Left ventricle myocardium inferior (tissue), 1 donor: ENCODE measurements at regions not wholly inside any gene's neighbourhood (a gene's known extent, or its start where the extent isn't known, plus 50 kb on each side); places are given as distances from the start of the nearest gene placed in this dataset.
A peak's percentile ranks its signal among the peaks of the same experiment; 100 is the strongest.

ENCODE experiments used
- DNase-seq: peaks from one replicate; pipeline ENCODE4 v3.0.0-alpha.2; 2020
- H3K27ac ChIP-seq: fragments of 200-600 bp; replicated peaks from 2 replicates; pipeline ENCODE4 v1.8.0; 2021
- H3K27me3 ChIP-seq: fragments of 200-600 bp; 2 replicates; pipeline ENCODE4 v1.8.0; 2021; ENCODE audit warnings: low read depth
- H3K36me3 ChIP-seq: fragments of 200-600 bp; 2 replicates; pipeline ENCODE4 v1.8.0; 2021
- H3K4me1 ChIP-seq: fragments of 200-600 bp; 2 replicates; pipeline ENCODE4 v1.8.0; 2021
- H3K4me3 ChIP-seq: fragments of 200-600 bp; 2 replicates; pipeline ENCODE4 v1.8.0; 2021; ENCODE audit warnings: mild to moderate bottlenecking, moderate library complexity
- H3K9me3 ChIP-seq: fragments of 200-600 bp; replicated peaks from 2 replicates; pipeline ENCODE4 v1.8.0; 2021
- intact Hi-C: fragments of 100-400 bp; cut with micrococcal nuclease; formaldehyde crosslinking; loops from one replicate; pipeline ENCODE4 v1.11.0; 2022
- TF ChIP-seq, protein P1 (sequence below): fragments of 200-600 bp; IDR thresholded peaks from 2 replicates; pipeline ENCODE4 v1.8.0; 2021; ENCODE audit warnings: antibody characterized with exemption, mild to moderate bottlenecking, borderline replicate concordance
- donor health status: DM: no; HTN: yes; CAD: no; lungs with severe emphysema.

DNA sequence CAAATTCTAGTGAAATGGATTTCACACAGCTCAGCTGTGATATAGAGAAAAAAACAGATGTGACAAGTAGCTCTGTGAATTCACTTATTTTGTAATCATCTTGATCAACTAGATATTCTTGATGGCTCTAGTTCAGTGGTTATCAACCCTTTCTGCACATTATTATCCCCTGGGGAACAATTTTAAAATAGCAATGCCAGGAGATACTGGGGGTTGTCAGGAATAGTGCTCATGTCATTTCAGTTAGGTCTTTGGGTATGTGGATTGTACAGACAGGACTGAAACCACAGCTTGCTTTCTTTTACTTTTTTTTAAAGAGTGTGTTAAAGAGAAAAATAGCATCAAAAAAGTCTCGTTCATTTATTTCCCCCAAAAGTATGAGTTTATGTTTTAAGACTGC, 269.0 kb upstream of the PDGFD start:
- DNase-seq, result no peak
- Histone ChIP-seq H3K4me1 (no peaks in the 10 kb centered on the region), H3K36me3 (no peaks in the 10 kb centered on the region), H3K4me3 (no peak overlapping the region), H3K9me3 (peaks cover under 1% of the 10 kb centered on the region), H3K27ac (no peak overlapping the region), H3K27me3 (no peaks in the 10 kb centered on the region)
- intact Hi-C loops, result no loop called here
- TF ChIP-seq, protein P1, sequence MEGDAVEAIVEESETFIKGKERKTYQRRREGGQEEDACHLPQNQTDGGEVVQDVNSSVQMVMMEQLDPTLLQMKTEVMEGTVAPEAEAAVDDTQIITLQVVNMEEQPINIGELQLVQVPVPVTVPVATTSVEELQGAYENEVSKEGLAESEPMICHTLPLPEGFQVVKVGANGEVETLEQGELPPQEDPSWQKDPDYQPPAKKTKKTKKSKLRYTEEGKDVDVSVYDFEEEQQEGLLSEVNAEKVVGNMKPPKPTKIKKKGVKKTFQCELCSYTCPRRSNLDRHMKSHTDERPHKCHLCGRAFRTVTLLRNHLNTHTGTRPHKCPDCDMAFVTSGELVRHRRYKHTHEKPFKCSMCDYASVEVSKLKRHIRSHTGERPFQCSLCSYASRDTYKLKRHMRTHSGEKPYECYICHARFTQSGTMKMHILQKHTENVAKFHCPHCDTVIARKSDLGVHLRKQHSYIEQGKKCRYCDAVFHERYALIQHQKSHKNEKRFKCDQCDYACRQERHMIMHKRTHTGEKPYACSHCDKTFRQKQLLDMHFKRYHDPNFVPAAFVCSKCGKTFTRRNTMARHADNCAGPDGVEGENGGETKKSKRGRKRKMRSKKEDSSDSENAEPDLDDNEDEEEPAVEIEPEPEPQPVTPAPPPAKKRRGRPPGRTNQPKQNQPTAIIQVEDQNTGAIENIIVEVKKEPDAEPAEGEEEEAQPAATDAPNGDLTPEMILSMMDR, result no peak

DNA sequence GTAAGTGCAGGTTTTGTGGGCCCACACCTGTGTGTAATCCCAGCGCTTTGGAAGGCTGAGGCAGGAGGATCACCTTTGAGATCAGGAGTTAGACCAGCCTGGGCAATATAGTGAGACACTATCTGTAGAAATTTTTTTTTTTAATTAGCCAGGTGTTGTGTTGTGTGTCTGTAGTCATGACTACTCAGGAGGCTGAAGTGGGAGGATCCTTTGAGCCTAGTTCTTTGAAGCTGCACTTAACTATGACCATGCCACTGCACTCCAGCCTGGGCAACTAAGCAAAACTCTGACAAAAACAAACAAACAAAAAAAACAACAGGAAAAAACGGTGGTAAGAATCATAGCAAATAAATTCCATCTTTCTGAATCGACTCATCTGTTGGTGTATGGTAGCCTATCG, 268.6 kb upstream of the PDGFD start:
- H3K27ac ChIP-seq, result no peak overlapping the region
- TF ChIP-seq, protein P1, result no peak

DNA sequence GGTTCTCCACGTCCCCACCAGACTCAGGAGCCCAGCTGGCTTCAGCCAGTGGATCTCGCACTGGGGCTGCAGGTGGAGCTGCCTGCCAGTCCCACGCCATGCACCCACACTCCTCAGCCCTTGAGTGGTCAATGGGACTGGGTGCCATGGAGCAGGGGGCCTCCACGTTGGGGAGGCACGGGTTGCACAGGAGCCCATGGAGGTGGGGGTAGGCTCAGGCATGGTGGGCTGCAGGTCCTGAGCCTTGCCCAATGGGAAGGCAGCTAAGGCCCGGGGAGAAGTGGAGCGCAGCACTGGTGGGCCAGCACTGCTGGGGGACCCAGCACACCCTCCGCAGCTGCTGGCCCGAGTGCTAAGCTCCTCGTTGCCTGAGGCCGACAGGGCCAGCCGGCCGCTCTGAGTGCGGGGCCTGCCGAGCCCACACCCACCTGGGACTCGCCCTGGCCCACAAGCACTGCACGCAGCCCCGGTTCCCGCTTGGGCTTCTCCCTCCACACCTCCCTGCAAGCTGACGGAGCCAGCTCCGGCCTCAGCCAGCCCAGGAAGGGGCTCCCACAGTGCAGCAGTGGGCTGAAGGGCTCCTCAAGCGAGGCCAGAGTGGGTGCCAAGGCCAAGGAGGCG, 258.5 kb upstream of the PDGFD start:
- peak; percentile 11 for DNase-seq
- no peaks in the 10 kb centered on the region for H3K9me3 ChIP-seq
- H3K27ac ChIP-seq, result no peak overlapping the region
- no peaks in the 10 kb centered on the region for H3K27me3 ChIP-seq
- no peak overlapping the region for H3K4me3 ChIP-seq
- TF ChIP-seq, protein P1, result no peak
- no peaks in the 10 kb centered on the region for H3K36me3 ChIP-seq
- intact Hi-C loops, result no loop called here
- H3K4me1 ChIP-seq, result no peaks in the 10 kb centered on the region

More for the DNA sequence above, 268.6 kb upstream of the PDGFD start:
- no peaks in the 10 kb centered on the region for H3K4me1 ChIP-seq
- H3K4me3 ChIP-seq, result no peak overlapping the region
- H3K9me3 ChIP-seq, result no peaks in the 10 kb centered on the region
- H3K36me3 ChIP-seq, result no peaks in the 10 kb centered on the region
- no peak for DNase-seq
- H3K27me3 ChIP-seq, result no peaks in the 10 kb centered on the region
- intact Hi-C loops, result no loop called here

DNA sequence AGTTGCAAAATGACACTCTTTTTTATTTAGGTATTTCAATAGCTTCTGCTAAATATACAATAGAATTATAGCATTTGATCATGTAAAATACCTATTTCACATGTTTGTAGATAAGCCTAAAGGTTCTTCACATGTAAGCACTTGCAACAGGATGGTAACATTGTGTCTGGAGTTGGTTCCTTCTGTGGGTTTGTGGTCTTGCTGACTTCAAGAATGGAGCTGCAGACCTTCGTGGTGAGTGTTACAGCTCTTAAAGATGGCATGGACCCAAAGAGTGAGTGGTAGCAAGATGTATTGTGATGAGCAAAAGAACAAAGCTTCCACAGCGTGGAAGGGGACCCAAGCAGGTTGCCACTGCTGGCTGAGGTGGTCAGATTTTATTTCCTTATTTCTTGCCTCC, 246.4 kb upstream of the PDGFD start:
- Histone ChIP-seq H3K4me1 (no peaks in the 10 kb centered on the region), H3K27ac (no peak overlapping the region), H3K9me3 (no peaks in the 10 kb centered on the region), H3K36me3 (no peaks in the 10 kb centered on the region), H3K27me3 (no peaks in the 10 kb centered on the region), H3K4me3 (no peak overlapping the region)
- no peak for DNase-seq
- intact Hi-C loops, result no loop called here
- TF ChIP-seq, protein P1, result no peak

DNA sequence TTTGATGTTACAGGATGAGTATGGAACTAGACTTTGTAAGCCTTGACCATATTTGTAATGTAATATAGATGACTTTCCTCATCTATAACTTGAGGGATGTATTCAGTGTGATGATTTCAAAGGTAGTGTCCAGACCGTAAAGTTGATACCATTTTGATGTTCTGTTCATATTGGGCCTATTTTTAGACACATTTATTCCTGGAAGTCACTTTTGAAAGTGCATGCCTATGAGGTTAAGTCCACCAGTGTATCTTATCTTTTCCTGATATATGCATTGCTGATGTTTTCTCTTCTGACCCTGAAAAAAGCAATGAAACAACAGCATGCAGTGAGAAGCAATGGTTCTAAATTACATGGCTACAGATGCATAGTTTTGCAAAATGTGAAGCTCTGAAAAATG, 244.7 kb upstream of the PDGFD start:
- intact Hi-C loops, result no loop called here
- H3K4me3 ChIP-seq, result no peak overlapping the region

More for the DNA sequence above, 244.7 kb upstream of the PDGFD start:
- no peak overlapping the region for H3K27ac ChIP-seq
- no peak for DNase-seq
- no peaks in the 10 kb centered on the region for H3K27me3 ChIP-seq
- no peaks in the 10 kb centered on the region for H3K36me3 ChIP-seq
- H3K9me3 ChIP-seq, result no peaks in the 10 kb centered on the region
- TF ChIP-seq, protein P1, result no peak
- H3K4me1 ChIP-seq, result no peaks in the 10 kb centered on the region
